Gastrocnemius medialis (tissue), 4 donors: ENCODE measurements at regions not wholly inside any gene's neighbourhood (a gene's known extent, or its start where the extent isn't known, plus 50 kb on each side); places are given as distances from the start of the nearest gene placed in this dataset.
"Not testable (repeated sequence)": the region's sequence is repeated elsewhere in the genome, so short reads cannot be mapped to it uniquely, and the experiment has no call there.

ENCODE experiments used
- ATAC-seq, 2 donors: fragments of 150-250 bp; one replicate each; pipeline ENCODE4 v1.9.1; 2016
- DNase-seq, 2 donors: peaks; one replicate each; pipeline ENCODE4 v3.0.0-alpha.2; 2019
- H3K27ac ChIP-seq, 4 donors: fragments of 200-600 bp; sonication (generic); 1 replicate in 1 of 4; 2 replicates in 3 of 4; pipeline ENCODE4 v1.5.1; 2016 to 2018; ENCODE audit warnings: mild to moderate bottlenecking in 2 of 4, moderate library complexity in 1 of 4
- H3K27me3 ChIP-seq, 3 donors: fragments of 200-600 bp; sonication (generic) in 2 of 3; 1 replicate in 1 of 3; 2 replicates in 2 of 3; pipeline versions ENCODE4 v1.5.1 to v1.6.0; 2016 to 2019; ENCODE audit warnings: mild to moderate bottlenecking in 1 of 3, moderate library complexity in 1 of 3
- H3K36me3 ChIP-seq, 2 donors: fragments of 200-600 bp; sonication (generic) in 1 of 2; one replicate each; pipeline ENCODE4 v1.5.1; 2017 to 2018
- H3K4me1 ChIP-seq, 2 donors: fragments of 200-600 bp; sonication (generic) in 1 of 2; one replicate each; pipeline ENCODE4 v1.5.1; 2016 to 2017; ENCODE audit warnings: mild to moderate bottlenecking in 2 of 2
- H3K4me3 ChIP-seq, 4 donors: fragments of 200-600 bp; sonication (generic) in 3 of 4; 1 replicate in 1 of 4; 2 replicates in 3 of 4; pipeline ENCODE4 v1.5.1; 2016 to 2019; ENCODE audit warnings: mild to moderate bottlenecking in 2 of 4
- H3K9me3 ChIP-seq, 3 donors: fragments of 200-600 bp; sonication (generic) in 2 of 3; 1 replicate in 1 of 3; 2 replicates in 2 of 3; pipeline ENCODE4 v1.5.1; 2016 to 2019
- POLR2A ChIP-seq, 2 donors: fragments of 450-650 bp; IDR thresholded peaks; one replicate each; pipeline ENCODE4 v1.6.1; 2017; ENCODE audit warnings: antibody characterized with exemption in 2 of 2, mild to moderate bottlenecking in 2 of 2, moderate library complexity in 2 of 2
- in situ Hi-C, 4 donors: fragments of 200-750 bp; cut with MboI; loops; one replicate each; pipeline versions ENCODE4 v1.15.0 to v1.8.0; 2017; ENCODE audit warnings: low sequenced_read_pairs in 4 of 4
- intact Hi-C: fragments of 100-400 bp; cut with DNase I; formaldehyde crosslinking; loops from one replicate; pipeline ENCODE4 v1.15.1; 2023; ENCODE audit warnings: low total_unique reads
- TF ChIP-seq, protein P1 (sequence below), 5 experiments: fragments of 450-650 bp in 3 of 5; fragments of 200-600 bp in 2 of 5; sonication (generic) in 2 of 5; IDR thresholded peaks in 4 of 5; conservative IDR thresholded peaks in 1 of 5; 1 replicate in 4 of 5; 2 replicates in 1 of 5; pipeline ENCODE4 v1.5.1; 2016 to 2019; ENCODE audit warnings: antibody characterized with exemption in 5 of 5, mild to moderate bottlenecking in 3 of 5, moderate library complexity in 3 of 5

DNA sequence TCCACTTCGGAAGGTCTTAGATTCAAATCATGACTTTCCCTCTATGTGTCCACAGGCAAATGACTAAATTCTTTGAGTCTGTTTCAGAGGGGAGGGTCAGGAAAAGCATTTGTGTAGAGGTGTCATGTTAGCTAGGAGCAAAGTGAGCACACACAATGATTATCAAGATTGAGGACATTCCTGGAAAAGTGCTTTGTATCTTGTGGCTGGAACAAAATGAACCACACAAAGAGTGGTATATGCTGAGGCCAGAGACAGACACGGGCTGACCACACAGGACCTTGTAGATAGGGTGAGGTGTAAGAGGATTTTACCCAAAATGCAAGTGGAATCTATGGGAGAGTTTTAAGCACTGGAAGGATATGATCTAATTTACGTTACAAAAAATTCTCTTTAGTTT, 245.3 kb upstream of the NMUR2 start:
- Histone ChIP-seq H3K36me3 (no peaks in the 10 kb centered on the region), H3K4me3 (no peak overlapping the region), H3K4me1 (no peaks in the 10 kb centered on the region), H3K9me3 (no peaks in the 10 kb centered on the region), H3K27me3 (no peaks in the 10 kb centered on the region), H3K27ac (no peak overlapping the region)
- intact Hi-C loops (no loop called here), in situ Hi-C loops (no loop called here)
- ATAC-seq (no peak), DNase-seq (no peak)
- no peak for TF ChIP-seq POLR2A (IDR thresholded peaks at IDR 0.05)
- TF ChIP-seq, protein P1, sequence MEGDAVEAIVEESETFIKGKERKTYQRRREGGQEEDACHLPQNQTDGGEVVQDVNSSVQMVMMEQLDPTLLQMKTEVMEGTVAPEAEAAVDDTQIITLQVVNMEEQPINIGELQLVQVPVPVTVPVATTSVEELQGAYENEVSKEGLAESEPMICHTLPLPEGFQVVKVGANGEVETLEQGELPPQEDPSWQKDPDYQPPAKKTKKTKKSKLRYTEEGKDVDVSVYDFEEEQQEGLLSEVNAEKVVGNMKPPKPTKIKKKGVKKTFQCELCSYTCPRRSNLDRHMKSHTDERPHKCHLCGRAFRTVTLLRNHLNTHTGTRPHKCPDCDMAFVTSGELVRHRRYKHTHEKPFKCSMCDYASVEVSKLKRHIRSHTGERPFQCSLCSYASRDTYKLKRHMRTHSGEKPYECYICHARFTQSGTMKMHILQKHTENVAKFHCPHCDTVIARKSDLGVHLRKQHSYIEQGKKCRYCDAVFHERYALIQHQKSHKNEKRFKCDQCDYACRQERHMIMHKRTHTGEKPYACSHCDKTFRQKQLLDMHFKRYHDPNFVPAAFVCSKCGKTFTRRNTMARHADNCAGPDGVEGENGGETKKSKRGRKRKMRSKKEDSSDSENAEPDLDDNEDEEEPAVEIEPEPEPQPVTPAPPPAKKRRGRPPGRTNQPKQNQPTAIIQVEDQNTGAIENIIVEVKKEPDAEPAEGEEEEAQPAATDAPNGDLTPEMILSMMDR (IDR thresholded peaks at IDR 0.05 in 4 of 5, conservative IDR thresholded peaks at IDR 0.05 in 1 of 5) = no peak

DNA sequence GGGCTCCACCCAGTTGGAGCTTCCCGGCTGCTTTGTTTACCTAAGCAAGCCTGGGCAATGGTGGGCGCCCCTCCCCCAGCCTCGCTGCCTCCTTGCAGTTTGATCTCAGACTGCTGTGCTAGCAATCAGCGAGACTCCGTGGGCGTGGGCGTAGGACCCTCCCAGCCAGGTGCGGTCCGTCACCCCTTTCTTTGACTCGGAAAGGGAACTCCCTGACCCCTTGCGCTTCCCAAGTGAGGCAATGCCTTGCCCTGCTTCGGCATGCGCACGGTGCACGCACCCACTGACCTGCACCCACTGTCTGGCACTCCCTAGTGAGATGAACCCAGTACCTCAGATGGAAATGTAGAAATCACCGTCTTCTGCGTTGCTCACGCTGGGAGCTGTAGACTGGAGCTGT, 254.4 kb upstream of the NMUR2 start:
- H3K36me3 ChIP-seq, intact Hi-C loops, H3K4me1 ChIP-seq, in situ Hi-C loops, H3K27me3 ChIP-seq, ATAC-seq, H3K9me3 ChIP-seq, H3K4me3 ChIP-seq, H3K27ac ChIP-seq, DNase-seq: not testable (repeated sequence)

DNA sequence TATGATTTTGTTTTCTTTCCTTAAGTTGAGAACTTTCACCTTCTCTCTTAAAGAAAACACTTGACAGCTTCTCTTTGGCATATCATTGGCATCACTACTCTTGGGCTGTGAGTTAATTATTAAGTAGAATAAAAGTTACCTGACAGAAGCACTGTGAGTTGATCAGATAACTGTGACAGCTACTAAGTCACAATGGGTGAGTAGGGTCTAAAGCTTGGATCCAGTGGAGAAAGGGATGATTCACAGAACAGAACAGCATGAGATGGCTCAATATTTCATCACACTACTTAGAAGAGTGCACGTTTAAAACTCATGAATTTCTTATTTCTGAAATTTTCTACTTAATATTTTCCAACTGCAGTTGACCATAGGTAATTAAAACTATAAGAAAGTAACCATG, 268.5 kb upstream of the NMUR2 start:
- no peak for DNase-seq
- intact Hi-C loops (no loop called here), in situ Hi-C loops (no loop called here)
- no peaks in the 10 kb centered on the region for H3K9me3 ChIP-seq
- TF ChIP-seq POLR2A (IDR thresholded peaks at IDR 0.05) = no peak
- TF ChIP-seq, protein P1 (IDR thresholded peaks at IDR 0.05 in 4 of 5, conservative IDR thresholded peaks at IDR 0.05 in 1 of 5) = no peak
- H3K27me3 ChIP-seq = no peaks in the 10 kb centered on the region
- no peaks in the 10 kb centered on the region for H3K36me3 ChIP-seq
- no peak overlapping the region for H3K4me3 ChIP-seq
- H3K27ac ChIP-seq = no peak overlapping the region
- H3K4me1 ChIP-seq = no peaks in the 10 kb centered on the region
- no peak for ATAC-seq

DNA sequence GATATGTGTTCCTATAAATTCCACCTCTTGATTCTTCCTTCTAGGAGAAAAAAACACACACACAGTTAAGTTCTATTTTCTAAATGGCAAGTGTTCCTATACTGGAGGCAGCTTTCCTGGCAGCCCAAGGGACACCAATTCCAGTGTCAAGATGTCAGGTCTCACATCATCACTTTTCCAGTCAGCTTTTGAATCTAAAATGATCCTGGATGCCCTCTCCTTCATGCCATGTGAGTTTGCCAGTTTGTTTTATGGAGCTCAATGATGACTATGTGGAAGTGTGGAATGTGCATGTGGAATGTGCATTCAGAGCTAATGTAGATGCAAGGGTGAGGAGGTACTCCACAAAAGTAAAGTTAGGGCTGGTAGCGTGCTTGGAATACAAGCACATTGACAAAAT, 269.3 kb upstream of the NMUR2 start:
- ATAC-seq (no peak), DNase-seq (no peak)
- TF ChIP-seq, protein P1 (IDR thresholded peaks at IDR 0.05 in 4 of 5, conservative IDR thresholded peaks at IDR 0.05 in 1 of 5) = no peak
- TF ChIP-seq POLR2A (IDR thresholded peaks at IDR 0.05) = no peak
- no peak overlapping the region for H3K4me3 ChIP-seq
- intact Hi-C loops (no loop called here), in situ Hi-C loops (no loop called here)
- H3K36me3 ChIP-seq = no peaks in the 10 kb centered on the region
- H3K27me3 ChIP-seq = no peaks in the 10 kb centered on the region
- H3K9me3 ChIP-seq = no peaks in the 10 kb centered on the region
- H3K4me1 ChIP-seq = no peaks in the 10 kb centered on the region
- no peak overlapping the region for H3K27ac ChIP-seq

DNA sequence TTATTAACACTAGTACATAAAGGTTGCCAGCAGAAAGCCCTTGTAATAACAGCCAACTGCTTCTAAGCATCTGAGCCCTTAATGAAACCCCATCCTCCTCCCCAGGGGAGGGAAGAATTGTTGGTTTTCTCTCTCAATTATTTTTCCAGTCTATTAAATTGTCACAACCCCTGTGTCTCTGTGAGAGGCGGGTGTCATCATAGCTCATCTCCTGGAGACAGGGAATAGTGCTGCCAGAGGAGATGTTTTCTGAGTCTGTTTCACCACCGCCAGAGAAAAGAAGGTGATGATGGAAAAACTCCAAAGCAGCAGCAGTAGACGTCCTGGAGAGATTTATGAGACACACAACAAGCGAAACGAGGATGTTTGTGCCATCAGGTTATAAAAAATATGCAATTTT, 271.1 kb upstream of the NMUR2 start:
- Histone ChIP-seq H3K27me3 (no peaks in the 10 kb centered on the region), H3K9me3 (no peaks in the 10 kb centered on the region), H3K36me3 (no peaks in the 10 kb centered on the region), H3K27ac (no peak overlapping the region), H3K4me1 (no peaks in the 10 kb centered on the region), H3K4me3 (no peak overlapping the region)
- intact Hi-C loops = no loop called here
- in situ Hi-C loops = no loop called here
- no peak for ATAC-seq
- DNase-seq = no peak
- no peak for TF ChIP-seq POLR2A (IDR thresholded peaks at IDR 0.05)
- TF ChIP-seq, protein P1 (IDR thresholded peaks at IDR 0.05 in 4 of 5, conservative IDR thresholded peaks at IDR 0.05 in 1 of 5) = no peak
